Colonic mucosa (tissue), 4 donors: ENCODE measurements at regions not wholly inside any gene's neighbourhood (a gene's known extent, or its start where the extent isn't known, plus 50 kb on each side); places are given as distances from the start of the nearest gene placed in this dataset.

Source experiments
- DNase-seq: peaks from one replicate; pipeline ENCODE4 v3.0.0-alpha.2; 2020
- H3K27ac ChIP-seq: fragments of 200-600 bp; one replicate; pipeline ENCODE4 v1.8.0; 2021
- H3K27me3 ChIP-seq: fragments of 200-600 bp; one replicate; pipeline ENCODE4 v1.8.0; 2021
- H3K36me3 ChIP-seq: fragments of 200-600 bp; one replicate; pipeline ENCODE4 v1.8.0; 2021
- H3K4me1 ChIP-seq: fragments of 200-600 bp; one replicate; pipeline ENCODE4 v1.8.0; 2021; ENCODE audit warnings: mild to moderate bottlenecking
- H3K4me3 ChIP-seq: fragments of 200-600 bp; one replicate; pipeline ENCODE4 v1.8.0; 2021
- H3K9ac ChIP-seq, 2 donors: one replicate each; pipeline ENCODE4 v1.7.0; 2013; ENCODE audit warnings: control low read depth in 2 of 2, low read depth in 2 of 2, low read length in 2 of 2
- H3K9me3 ChIP-seq: fragments of 200-600 bp; one replicate; pipeline ENCODE4 v1.8.0; 2021
- CTCF ChIP-seq: fragments of 200-600 bp; IDR thresholded peaks from one replicate; pipeline ENCODE4 v1.8.0; 2022; ENCODE audit warnings: antibody characterized with exemption, mild to moderate bottlenecking
- intact Hi-C: fragments of 100-400 bp; cut with DNase I; formaldehyde crosslinking; loops from one replicate; pipeline ENCODE4 v1.14.1; 2022
- donor health status: healthy.
- donor health status: DM: no; HTN: no; CAD: no.
- donor health status: DM: no; HTN: no; CAD: no.

DNA sequence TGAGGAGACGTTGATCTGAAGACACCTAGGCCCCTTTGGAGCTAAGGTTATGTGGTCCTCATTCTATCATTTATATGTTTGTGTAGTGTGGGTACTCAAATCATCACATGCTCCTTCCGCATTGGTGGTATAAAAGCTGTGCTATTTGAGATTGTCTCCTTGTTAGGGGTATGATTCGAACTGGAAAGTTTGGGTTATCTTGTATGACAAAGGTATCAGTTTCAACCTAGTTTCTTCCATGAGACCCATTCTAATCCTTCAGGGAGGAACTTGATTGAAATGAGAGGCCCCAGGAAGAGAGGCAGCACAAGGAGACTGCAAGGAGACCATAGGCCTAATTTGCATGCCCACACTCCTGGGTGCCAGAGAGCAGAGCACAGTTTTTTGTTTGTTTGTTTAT, 104.2 kb upstream of the TIAM2 start:
- Histone ChIP-seq H3K27me3 (no peaks in the 10 kb centered on the region), H3K36me3 (no peaks in the 10 kb centered on the region), H3K27ac (no peak overlapping the region), H3K9me3 (no peaks in the 10 kb centered on the region), H3K4me1 (no peaks in the 10 kb centered on the region), H3K4me3 (no peak overlapping the region), H3K9ac (no peak overlapping the region)
- TF ChIP-seq CTCF: no peak
- intact Hi-C loops: no loop called here
- no peak for DNase-seq

DNA sequence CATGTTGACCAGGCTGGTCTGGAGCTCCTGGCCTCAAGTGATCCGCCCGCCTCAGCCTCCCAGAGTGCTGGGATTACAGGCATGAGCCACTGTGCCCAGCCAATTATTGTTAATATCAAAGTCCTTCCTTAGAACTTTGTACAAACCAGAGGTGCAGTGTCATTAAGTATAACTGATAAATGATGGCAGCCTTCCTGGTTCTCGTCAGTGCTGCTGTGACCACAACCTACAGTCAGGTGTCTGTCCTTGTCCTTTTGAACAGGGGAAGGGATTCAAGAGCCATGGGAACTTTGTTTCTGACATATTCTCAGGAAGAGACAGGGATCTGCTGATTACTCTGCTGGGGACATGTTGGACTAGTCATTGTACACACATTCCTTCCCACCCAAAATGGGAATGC, 103.2 kb upstream of the TIAM2 start:
- TF ChIP-seq CTCF: no peak
- intact Hi-C loops: no loop called here
- no peak for DNase-seq
- Histone ChIP-seq H3K9me3 (no peaks in the 10 kb centered on the region), H3K27me3 (no peaks in the 10 kb centered on the region), H3K4me3 (no peak overlapping the region), H3K36me3 (no peaks in the 10 kb centered on the region), H3K4me1 (no peaks in the 10 kb centered on the region), H3K9ac (no peak overlapping the region), H3K27ac (no peak overlapping the region)

DNA sequence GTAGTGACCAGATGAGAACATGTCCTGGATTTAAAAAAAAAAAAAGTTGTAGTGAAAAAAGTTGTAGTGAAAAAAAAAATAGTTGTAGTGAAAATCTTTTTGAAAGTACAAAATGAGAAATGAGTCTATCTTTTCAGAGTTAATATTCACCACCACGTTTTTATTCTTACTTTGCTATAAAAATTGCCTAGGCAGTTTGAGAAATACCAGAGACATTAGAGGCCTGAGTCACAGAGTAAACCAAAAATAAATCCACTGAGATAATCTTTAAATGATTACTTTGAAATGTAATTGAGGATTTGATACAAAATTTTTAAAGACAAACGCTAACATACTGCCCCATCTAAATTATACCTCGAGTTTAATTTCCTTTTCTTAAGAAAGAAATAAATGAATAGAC, 101.2 kb upstream of the TIAM2 start:
- no peaks in the 10 kb centered on the region for H3K36me3 ChIP-seq
- no peak overlapping the region for H3K27ac ChIP-seq
- intact Hi-C loops: no loop called here
- H3K9ac ChIP-seq: no peak overlapping the region
- H3K27me3 ChIP-seq: no peaks in the 10 kb centered on the region
- H3K4me3 ChIP-seq: no peak overlapping the region
- no peaks in the 10 kb centered on the region for H3K4me1 ChIP-seq
- no peaks in the 10 kb centered on the region for H3K9me3 ChIP-seq
- no peak for DNase-seq
- no peak for TF ChIP-seq CTCF

DNA sequence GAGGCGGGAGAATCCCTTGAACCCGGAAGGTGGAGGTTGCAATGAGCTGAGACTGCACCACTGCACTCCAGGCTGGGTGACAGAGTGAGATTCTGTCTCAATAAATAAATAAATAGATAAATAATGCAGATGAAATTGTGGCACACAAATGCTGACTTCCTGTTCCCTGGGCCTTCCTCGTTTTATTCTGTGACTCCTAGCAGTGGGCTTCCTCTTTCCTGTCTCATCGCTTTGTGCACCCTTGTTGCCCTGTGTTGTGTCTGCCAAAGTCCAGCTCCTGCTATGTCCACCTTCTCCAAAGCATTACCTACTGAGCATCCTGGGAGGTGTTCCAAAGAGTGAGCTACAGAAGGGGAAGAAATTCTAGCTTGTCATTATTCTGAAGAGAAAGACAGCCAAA, 100.2 kb upstream of the TIAM2 start:
- Histone ChIP-seq H3K9ac (no peak overlapping the region), H3K4me3 (no peak overlapping the region), H3K27me3 (no peaks in the 10 kb centered on the region), H3K27ac (no peak overlapping the region), H3K36me3 (no peaks in the 10 kb centered on the region), H3K9me3 (no peaks in the 10 kb centered on the region), H3K4me1 (no peaks in the 10 kb centered on the region)
- TF ChIP-seq CTCF: no peak
- no peak for DNase-seq
- intact Hi-C loops: no loop called here

DNA sequence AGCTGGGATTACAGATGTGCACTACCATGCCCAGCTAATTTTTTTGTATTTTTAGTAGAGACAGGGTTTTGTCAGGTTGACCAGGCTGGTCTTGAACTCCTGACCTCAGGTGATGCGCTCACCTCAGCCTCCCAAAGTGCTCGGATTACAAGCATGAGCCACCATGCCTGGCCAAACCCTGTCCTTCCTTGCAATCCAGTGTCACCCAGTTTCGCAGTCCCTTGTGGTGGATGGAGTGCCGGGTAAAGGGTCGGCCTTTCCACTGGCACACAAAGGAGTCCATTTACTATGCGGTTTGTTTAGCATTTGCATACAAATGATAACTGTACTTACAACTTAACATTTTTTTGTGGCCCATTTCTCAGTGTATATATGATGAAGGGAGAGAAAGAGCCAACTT, 99.3 kb upstream of the TIAM2 start:
- H3K4me3 ChIP-seq: no peak overlapping the region
- intact Hi-C loops: no loop called here
- no peak overlapping the region for H3K9ac ChIP-seq
- no peaks in the 10 kb centered on the region for H3K9me3 ChIP-seq
- no peaks in the 10 kb centered on the region for H3K36me3 ChIP-seq
- no peaks in the 10 kb centered on the region for H3K27me3 ChIP-seq
- TF ChIP-seq CTCF: no peak
- H3K4me1 ChIP-seq: no peaks in the 10 kb centered on the region
- no peak overlapping the region for H3K27ac ChIP-seq
- DNase-seq: no peak

DNA sequence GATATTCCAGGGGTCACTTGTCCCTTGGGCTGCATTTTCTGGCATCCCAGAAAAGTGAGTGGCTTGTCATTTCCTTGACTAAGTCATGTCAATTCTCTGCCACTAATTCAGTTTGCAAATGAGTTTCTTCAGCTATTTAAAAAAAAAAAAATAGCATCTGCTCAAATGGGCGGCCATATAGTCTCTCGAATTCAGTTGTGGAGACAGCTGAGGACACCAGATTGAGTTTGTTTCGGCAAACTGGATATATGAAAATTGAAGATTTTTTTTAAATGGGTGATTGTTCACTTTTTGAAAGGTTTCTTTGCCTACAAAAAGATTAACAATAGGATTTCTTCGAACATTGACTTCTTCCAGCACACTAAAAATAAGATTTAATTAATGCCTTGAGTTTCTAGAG, 96.3 kb upstream of the TIAM2 start:
- Histone ChIP-seq H3K27me3 (no peaks in the 10 kb centered on the region), H3K27ac (no peak overlapping the region), H3K9ac (no peak overlapping the region), H3K36me3 (no peaks in the 10 kb centered on the region), H3K4me3 (no peak overlapping the region), H3K4me1 (no peaks in the 10 kb centered on the region), H3K9me3 (no peaks in the 10 kb centered on the region)
- intact Hi-C loops: no loop called here
- TF ChIP-seq CTCF: no peak
- DNase-seq: no peak
